NCI-H2196 treated with DMSO at 0.1 percent for 48 hours (cell line): ENCODE measurements at regions not wholly inside any gene's neighbourhood (a gene's known extent, or its start where the extent isn't known, plus 50 kb on each side); places are given as distances from the start of the nearest gene placed in this dataset.
"Not testable (repeated sequence)": the region's sequence is repeated elsewhere in the genome, so short reads cannot be mapped to it uniquely, and the experiment has no call there.

Experiments
- DNase-seq: peaks from one replicate; lab custom pipeline; 2025; ENCODE audit not compliant: unreplicated experiment; lab: John Stamatoyannopoulos, UW

GRCh38 chr2:223283771-223284170, 231.8 kb downstream of the KCNE4 start:
- no peak for DNase-seq

GRCh38 chr2:223285370-223286265, 233.6 kb downstream of the KCNE4 start:
- no peak for DNase-seq

GRCh38 chr2:223294756-223295155, 242.8 kb downstream of the KCNE4 start:
- no peak for DNase-seq

- DNase-seq: no peak
Measured at GRCh38 chr2:223297788-223298187, 245.8 kb downstream of the KCNE4 start.

DNA sequence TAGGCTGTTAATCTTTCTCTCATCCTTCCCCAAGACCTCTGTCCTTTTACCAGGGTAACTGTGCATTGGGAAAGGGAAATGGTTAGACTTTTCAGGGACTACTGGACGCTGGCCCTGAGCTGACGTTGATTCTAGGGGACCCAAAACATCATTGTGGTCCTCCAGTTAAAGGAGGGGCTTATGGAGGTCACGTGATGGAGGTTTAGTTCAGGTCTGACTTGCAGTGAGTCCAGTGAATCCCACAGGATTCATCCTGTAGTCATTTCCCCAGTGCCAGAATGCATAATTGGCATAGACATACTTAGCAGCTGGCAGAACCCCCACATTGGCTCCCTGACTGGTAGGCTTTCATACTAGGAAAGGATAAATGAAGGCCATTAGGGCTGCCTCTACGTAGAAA, 246.3 kb downstream of the KCNE4 start:
- DNase-seq: not testable (repeated sequence)

- DNase-seq: no peak
Measured at GRCh38 chr2:223300326-223300725, 248.3 kb downstream of the KCNE4 start.

DNA sequence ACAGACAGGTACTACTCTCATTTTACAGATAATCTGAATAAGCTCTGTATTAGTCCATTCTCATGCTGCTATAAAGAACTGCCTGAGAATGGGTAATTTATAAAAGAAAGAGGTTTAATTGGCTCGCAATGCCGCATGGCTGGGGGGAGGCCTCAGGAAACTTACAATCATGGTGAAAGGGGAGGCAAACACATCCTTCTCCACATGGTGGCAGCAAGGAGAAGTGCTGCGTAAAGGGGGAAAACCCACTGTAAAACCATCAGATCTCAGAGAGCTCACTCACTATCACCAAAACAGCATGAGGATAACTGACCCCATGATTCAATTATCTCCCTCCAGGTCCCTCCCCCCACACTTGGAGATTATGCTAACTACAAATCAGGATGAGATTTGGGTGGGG, 254.4 kb downstream of the KCNE4 start:
- no peak for DNase-seq

DNA sequence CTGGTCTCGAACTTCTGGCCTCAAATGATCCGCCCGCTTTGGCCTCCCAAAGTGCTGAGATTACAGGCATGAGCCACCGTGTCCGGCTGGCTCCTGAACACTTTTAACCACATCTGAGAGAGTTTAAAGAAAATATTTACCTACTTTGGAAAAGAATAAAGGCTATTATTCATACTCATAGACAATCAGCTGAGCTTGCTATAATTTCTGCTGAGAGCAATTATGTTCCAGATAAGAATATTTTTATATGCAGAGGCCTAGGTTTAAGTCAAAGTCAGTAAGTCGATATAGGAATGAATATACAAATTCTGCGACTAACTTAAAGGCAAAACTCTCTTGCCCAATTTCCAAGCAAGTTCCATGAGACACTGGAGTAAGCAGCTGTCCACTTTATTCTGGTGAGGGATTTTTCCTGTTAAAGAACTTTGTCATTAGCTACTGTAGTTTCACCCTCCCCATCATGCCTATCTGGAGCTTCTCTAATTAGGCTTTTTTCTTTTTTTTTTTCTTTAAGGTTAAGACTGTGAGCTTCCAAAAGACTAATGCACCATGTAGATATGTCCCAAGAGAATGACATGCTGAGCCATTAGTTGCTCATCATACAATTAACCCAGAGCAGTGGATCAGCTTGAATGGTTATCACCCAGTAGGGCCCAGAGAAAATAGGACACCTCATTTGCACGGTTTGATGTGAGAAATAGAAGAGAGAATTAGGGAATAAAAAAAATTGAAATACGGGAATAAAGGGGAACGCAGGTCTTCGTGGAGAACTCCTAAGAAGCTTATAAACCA, 260.1 kb downstream of the KCNE4 start:
- DNase-seq: no peak

- no peak for DNase-seq
Measured at GRCh38 chr2:223313101-223313500, 261.1 kb downstream of the KCNE4 start.

DNA sequence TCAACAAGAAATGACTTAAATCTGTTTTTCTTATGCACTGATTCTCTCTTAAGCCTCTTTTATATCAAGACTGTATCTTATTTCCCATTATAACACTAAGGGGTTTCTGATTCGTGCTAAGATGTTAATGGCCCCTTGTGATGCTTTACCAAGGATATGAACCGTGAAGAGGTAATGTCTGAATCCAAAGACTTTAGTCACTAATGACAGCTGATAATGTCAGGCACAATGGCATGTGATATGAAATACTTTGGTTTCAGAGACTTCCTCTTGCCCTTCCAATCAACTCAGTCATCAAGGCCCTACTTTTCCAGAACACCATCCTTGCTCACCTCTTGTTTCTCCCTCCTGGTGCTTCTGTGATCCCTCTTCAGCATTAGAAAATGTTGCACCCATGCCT, 262.8 kb downstream of the KCNE4 start:
- no peak for DNase-seq

GRCh38 chr2:223315813-223316212, 263.8 kb downstream of the KCNE4 start:
- DNase-seq: no peak

DNA sequence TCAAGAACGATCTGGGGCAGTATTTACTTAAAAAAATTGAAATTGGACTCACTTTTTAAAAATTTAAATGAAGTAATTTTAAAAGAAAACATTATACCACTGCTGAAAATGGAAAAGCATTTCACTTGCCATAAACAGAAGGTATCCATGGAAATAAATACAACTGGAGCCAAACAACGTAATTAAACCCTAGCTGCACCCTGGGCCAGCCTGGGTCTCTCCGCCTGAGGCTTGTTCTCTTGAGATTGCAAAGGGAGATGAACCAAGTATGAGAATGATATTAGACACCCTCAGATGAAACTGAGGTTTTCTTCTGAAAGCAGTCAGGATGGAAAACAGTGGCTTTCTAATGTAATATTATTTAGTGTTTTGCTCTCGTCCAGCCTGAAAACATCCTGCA, 264.4 kb downstream of the KCNE4 start:
- no peak for DNase-seq

DNA sequence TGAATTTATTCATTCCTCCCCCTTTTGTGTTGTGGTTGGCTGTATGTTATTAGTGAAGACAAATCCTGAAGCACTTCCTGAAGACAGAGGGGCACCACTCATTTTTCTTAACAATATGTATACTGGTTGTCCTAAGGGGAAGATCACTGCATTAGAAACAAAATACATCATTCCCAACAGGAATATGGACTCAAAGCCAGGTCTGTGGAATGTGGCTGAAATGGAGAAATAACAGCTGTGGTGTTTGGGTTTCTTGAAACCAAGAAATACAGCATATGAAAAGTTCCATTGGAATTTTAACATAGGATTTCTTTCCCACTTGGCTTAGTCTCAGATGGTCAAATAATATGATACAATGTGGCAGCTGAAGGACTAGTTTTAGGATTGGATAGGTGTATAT, 267.6 kb downstream of the KCNE4 start:
- DNase-seq: no peak

GRCh38 chr2:223324402-223324801, 272.4 kb downstream of the KCNE4 start:
- DNase-seq: no peak

DNA sequence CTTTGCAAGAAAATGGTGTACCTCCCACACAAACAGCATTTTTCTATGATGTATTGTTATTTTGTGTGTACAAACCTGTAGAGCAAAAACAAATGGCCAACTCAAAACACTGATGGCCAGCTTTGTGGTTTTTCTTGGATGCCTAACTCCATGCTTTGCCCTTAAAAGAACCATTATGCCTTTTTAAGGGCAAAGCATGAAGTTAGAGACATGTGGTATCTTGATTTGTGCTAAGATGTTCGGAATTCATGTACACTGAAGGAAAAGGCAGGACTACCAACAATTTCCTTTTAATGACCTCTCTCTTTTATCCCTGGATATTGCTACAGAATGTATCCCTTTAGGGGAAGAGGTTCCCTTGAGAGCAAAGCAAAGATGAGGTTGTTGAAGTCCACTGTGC, 273.6 kb downstream of the SCG2 start:
- DNase-seq: no peak

DNA sequence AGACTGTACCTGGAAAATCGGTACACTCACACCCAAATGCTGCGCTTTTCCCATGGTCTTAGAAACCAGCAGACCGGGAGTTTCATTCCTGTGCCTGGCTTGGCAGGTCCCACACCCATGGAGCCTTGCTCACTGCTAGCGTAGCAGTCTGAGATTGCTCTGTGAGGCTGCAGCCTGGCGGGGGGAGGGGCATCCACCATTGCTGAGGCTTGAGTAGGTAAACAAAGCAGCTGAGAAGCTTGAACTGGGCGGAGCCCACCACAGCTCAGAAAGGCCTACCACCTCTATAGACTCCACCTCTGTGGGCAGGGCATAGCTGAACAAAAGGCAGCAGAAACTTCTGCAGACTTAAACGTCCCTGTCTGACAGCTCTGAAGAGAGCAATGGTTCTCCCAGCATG, 271.4 kb downstream of the SCG2 start:
- not testable (repeated sequence) for DNase-seq

DNA sequence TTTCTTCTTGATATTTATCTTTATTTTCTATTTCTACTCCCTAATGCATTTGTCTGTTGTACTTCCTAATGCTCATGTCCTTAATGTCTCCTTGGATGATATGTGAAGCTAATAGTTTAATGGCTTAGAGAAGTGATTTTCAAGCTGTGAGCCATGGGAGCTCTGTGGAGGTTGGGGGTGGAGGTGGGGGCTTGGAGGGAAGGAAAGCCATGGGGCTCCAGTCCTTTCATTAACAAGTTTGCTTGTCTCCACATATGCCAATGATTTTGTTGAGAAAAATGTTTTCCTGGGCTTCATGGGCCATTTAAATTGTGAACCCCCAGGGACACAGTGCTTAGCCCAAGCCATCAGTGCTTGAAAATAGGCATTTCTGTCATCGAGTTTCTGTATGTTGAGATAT, 264.1 kb downstream of the SCG2 start:
- no peak for DNase-seq

GRCh38 chr2:223357076-223357475, 245.1 kb downstream of the SCG2 start:
- no peak for DNase-seq

GRCh38 chr2:223363085-223363484, 239.1 kb downstream of the SCG2 start:
- no peak for DNase-seq

DNA sequence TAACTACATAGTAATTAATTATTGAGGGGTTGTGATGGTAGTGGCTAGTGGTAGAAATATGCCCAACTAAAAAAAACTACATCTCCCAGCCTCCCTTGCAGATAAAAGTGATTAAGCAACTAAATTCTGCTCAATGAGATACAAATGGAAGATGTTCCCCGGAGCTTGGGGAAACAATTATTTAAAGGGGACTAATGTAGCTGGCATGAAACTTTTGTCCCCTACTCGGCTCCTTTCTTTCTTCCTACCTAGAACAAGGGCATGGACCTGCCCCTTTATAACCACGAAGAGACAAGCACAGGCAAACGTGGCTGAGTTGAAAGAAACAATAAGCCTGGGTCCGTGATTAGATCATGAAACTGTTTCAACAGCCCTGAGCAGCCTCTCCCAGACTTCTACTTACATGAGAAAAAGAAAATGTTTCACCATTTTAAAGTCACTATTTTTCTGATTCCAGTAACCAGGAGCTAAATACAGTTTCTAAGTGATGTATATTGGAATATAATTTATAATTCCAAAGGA, 236.9 kb downstream of the SCG2 start:
- DNase-seq: no peak

DNA sequence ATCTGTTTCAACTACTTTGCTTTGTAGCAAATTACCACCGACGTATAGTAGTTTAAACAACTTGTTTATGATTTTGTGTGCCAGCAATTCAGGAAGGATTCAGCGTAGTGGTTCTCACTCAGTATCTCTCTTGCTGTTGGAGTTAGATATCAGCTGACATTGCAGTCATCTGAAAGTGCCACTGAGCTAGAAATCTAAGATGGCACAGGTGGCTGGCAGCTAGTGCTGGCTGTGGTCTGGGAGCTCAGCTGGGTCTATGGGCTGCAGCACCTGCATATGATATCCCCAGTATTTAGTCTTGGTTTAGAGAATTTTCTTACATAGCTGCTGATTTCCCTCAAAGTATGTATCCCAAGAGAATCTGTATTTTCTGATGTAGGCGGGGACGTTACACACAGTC, 235.6 kb downstream of the SCG2 start:
- DNase-seq: no peak

DNA sequence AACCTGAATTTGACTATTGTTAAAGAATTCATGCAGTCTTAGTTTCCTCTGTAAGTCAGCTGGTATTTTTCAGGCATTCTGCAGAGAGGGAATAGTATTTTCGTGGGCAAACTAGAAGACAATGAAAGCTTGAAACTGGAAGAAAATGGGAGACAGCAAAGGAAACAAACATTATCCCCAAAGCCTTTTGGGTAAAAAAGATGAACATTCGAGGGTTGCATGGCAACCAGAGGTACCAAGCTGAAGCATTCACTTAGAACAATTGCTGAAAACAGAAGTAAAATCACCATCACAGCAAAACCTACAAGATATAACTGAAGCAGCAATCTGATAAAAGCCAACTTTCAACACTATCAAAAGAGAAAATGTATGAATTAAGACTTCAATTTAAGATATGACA, 233.7 kb downstream of the SCG2 start:
- DNase-seq: no peak
